A172 (cell line): ENCODE measurements at regions not wholly inside any gene's neighbourhood (a gene's known extent, or its start where the extent isn't known, plus 50 kb on each side); places are given as distances from the start of the nearest gene placed in this dataset.

ENCODE experiments used
- DNase-seq: peaks from one replicate; pipeline ENCODE4 v3.0.0-alpha.2; 2015; ENCODE audit warnings: low spot score

DNA sequence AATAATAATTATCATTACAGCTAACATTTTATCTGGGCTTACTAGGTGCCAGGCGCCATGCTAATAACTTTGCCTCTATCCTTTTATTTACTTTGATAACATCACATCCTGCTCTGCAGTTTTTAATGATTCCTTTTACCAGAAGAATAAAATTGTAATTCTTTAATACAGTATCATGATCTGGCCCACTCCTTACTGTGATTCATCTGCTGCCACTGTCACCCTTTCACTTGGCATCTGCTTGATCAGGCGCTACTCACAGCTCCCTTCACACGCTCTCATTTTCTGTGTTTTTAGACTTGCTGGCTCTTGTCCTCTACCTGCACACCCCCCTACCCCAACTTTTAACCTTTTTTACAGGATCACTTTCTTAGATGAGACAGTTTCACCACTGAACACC, 167.5 kb downstream of the NTMT2 start:
- DNase-seq: no peak

DNA sequence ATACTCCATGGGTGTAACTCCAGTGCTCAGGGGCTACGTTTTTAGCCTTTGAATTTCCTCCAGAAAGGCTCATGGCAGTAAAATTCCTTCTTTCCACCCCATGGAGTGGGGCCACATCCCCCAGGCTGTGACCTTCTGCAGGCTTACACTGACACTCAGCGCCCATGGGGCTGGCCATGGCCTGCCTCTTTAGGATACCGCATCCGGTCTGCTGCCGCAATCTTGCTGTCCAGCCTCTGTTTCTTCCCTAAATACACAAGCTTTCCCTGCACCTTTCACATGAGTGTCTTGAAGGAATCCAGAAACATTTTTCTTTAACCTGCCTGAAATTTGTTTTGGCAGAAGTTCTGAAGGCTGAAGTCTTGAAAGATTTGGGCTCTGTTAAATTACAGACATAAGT, 170.5 kb downstream of the NTMT2 start:
- DNase-seq: no peak

DNA sequence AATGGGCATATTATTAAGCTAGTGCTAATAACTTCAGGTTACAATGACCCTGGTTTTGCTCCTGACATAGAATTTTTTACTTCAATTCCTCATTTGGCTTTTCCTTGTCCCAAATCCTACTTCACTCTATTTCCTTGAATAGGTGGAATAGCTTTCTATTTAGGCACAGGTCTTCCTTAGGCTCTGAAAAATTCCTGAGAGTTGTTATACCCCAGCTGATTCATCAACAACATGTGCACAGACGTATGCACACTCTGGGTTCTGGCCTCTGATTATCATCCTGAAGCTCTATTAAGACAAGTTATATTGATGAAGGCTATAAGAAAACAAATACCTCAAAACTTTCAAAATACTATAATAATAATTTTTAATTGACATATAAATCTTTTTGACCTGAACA, 172.4 kb downstream of the NTMT2 start:
- DNase-seq: no peak

DNA sequence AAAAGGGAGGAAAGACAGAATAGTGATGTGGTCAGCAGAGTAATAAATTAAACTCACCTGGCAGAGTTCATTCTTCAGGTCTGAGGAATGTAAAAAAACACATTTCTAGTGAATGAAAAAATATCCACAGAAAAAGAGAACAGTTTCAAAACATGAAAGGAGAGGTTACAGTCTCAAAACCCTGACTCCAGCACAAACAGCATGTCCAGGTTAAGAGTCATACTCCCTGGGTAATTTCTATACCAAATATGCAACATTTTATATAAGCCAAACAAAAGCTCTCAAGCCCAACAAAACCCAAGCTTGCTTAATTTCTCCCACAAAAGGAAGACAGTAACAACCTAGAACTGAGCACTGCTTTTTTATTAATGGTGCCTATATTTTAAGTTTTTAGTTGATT, 173.0 kb downstream of the NTMT2 start:
- no peak for DNase-seq

DNA sequence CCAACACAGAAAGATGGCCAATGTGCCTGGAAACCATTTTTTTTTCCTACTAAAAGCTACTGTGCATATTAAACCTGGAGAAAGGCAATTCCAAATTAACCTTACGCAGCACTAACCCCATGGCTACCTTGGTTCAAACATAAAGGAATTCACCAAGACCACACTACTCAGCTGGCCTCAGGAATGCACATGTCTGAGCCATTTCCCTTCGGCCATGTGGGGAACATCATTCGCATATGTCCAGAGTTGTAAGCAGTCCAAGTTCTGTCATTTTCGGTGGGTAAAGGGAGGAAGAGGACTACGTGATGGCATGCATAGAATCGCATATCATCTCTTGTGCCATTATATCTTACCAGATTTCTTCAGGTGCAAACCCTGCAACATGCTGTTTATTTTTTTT, 175.4 kb downstream of the NTMT2 start:
- no peak for DNase-seq

DNA sequence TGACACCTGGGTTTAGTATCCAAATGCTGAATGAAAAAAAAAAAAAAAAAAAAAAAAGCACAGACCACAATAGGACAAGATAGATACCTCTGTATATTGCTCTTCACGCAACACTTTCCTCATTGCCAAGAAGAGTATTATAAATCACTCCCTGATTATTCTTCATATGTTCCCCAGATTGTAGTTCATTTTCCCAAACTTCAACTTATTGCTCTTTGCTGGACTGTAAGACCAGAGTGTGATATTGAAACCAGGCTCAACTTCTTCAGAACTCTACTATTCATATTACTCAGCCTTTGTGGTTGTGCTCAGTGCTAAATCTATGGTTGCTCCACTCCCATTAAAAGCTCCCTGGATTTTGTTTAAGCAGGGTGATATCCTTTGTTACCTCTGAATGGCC, 180.4 kb downstream of the NTMT2 start:
- DNase-seq: no peak

DNA sequence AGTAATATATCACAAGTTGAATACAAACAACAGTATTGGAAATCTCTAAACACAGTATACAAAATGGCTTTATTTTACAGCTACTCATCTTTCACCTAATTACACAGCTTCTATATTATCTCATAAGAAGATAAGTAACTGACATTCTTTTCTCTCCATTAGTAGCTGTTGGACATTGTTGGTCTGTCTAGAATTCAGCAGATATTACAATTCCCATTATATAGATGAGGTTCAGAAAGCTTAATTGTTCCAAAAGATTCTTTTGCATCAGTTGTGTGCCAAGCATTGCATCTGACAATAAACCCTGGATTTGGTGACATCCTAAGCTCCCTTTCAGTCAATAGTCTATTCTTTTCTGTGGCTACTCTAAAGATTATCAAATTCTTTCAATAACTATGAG, 187.0 kb downstream of the NTMT2 start:
- no peak for DNase-seq

DNA sequence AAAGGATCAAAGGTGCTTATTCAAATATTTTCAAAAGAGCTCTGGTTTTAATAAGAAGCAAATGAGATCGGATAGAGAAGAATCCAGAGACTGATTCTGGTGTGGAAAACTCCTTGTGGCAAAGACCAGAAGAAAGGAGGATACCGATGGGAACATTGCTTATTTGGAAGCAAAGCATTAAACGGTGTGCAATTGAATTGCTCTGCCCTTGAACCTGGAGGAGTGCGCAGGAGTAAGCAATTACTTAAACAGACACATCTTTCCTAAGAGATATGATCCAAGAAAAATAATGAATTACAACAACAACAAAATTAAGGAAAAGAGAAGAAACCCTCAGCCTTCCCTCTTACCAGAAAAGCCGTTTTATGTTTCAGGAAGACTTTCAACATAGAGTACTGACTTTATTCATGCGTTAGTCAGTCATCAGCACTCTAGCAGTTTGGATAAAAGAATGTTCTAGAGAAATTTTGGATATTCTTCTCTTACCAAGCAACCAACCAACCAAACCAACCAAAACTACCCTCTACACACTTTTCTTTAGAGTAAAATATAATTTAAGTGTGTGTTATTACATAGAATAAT, 191.7 kb downstream of the NTMT2 start:
- DNase-seq: no peak

DNA sequence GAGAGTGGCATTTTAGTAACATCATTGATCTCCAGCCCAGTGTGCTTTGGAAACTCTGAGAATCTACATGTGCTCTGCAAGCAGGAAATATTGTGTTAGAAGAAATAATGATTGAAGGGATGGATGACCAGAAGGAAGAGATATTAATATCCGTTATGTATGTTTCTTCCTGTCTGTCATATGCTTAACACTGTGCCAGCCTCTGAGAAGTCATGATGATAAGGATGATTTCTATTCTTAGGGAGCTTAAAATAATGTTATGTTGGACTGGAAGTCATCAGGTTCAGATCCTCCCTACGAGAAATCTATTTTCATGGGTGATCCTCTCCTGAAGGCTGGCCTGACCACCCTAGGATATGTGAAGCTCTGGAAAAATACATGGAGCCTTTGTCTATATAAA, 192.4 kb upstream of the GORAB start:
- no peak for DNase-seq

DNA sequence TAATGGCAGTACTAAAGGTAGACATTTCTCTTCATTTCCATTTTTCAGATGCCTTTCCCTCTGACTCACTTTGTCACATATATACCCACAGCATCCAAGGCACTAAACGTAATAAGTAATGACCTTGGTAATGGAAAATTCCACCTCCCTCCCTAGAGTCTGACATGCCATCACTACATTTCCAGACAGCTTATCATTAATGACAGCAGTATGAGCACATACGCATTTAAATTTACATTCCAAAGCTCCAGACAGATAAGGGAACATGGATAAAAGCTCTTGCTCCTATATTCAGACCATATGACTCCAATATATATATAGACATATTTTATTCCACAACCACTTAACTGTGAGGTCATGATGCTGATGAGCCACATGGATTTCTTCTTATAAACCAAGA, 191.7 kb upstream of the GORAB start:
- DNase-seq: peak; percentile 25

DNA sequence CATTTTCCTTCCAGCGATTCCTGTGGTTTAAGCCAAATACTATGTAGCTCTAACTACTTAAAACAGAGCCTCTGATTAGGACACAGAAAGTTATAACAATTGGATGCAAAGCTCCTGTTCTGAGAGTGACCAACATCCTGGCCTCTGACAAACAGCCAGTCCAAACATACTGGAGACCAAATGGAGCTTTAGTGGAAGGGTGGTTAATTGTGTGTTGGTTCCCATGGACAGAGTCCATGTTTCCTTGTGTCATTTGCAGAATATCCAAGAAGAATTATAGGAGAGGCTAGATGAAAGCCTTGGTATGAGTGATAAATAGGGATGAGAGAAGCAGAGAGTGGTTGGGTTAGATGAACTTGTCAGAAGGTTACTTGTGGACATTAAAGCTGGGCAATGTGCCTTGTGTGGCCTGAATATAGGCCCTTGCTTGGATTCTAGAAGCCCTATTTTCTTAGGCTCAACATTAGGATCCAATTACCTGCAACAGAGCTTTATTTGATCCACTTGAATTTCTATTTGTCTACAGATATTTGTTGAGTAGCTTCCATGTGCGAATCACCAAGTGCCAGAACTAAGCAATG, 180.5 kb upstream of the GORAB start:
- no peak for DNase-seq

DNA sequence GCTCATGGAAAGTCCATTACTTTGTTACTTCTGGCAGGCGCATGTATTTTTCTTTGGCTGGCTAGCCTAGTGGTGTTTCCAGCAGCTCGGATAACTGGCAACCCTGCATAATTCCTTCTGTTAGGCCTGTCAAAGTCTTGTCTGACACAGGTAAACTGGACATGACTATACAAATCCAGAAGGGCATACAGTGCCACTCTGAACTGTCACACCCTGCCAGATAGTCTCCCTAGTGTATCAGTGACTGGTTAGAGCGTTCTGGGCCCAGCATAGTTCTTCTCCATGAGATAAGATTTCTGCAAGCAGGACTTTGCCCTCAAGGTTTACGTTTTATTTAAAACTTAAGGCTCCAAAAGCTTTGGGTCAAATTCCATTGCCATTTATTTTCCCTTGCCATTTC, 177.7 kb upstream of the GORAB start:
- DNase-seq: no peak

DNA sequence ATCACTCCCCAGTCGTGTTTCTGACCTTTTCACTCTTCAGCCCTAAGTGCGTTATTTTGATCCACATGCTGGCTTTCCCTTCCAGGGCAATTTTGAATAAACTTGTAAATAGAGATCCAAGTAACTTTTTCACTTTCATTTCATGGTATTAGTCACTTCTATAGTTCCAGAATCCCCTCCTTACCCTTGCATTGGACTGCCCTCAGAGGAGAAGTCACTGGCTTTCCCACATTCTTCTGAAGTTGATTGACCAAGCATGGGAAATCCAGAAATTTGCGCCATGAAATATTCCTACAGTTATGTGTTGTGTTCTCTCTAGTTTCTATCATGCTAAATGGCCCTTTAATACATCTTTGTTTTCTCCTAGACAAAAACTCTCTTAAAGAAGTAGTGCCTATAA, 177.3 kb upstream of the GORAB start:
- DNase-seq: no peak

DNA sequence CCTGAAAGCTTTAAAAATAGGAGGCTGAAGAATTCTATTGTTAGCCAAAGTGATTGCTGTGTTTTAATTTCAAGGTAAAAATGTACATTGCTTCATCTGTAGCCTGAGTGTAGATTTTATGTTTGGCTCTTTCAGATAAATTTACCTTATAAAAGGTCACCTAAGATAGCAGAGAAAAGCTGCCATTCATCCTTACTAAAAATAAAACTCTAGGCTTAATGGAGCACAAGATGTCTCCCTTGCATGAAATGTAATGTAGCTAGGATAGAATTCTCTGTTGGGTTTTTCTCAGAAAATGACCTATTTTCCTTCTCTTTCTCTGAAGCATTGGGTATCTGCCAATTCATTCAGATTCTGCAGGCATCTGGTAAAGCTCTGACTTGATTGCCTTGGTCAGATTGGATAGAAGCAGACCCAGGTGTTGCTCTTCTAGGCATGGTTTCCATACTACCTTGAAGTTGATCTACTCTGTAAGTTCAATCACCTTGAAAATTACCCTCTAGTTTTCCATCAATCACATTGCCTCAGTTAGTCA, 176.6 kb upstream of the GORAB start:
- DNase-seq: no peak

DNA sequence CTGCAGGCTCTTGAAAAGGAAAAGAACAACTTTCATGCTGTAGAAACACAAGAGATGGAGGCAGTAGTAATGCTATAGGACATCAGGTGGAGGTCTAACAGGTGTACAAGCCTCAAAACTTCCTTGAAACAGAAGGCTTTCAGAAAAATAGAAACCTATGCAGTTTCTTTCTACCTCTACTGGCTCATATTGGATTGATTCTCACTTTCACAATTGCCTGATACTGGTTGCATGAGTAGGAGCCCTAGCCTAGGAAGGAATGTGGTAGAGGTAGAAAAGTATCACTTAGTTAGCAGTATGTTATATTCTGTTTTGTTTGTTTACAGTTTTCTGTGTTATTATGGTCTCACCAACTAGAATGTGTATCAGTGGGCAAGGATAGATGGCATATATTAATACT, 175.4 kb upstream of the GORAB start:
- no peak for DNase-seq

DNA sequence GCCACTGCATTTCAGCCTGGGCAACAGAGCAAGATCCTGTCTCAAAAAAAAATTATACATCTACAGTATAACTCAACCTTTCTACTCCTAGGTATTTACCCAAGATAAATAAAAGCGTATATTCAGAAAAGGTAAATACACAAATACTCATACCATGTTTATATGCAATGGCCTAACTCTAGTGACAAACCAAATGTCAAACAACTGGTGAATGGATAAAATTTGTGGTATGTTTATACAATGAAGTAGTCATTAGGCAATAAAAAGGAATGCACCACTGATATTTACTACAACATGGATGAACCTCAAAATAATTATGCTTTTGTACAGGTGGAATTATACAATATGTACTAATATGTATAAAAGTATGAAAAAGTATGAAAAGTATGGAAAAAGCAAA, 174.2 kb upstream of the GORAB start:
- no peak for DNase-seq

DNA sequence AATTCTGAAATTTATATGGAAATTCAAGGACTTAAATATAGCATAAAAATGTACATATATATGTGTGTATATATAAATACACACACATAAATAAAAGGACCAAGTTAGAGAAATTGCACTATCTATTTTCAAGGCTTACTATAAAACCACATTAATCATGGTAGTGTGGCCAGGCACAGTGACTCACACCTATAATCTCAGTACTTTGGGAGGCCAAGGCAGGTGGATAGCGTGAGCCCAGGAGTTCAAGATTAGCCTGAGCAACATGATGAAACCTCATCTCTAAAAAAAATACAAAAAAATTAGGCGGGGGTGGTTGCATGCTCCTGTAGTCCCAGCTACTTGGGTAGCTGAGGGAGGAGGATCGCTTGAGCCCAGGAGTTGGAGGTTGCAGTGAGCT, 171.4 kb upstream of the GORAB start:
- peak; percentile 31 for DNase-seq

DNA sequence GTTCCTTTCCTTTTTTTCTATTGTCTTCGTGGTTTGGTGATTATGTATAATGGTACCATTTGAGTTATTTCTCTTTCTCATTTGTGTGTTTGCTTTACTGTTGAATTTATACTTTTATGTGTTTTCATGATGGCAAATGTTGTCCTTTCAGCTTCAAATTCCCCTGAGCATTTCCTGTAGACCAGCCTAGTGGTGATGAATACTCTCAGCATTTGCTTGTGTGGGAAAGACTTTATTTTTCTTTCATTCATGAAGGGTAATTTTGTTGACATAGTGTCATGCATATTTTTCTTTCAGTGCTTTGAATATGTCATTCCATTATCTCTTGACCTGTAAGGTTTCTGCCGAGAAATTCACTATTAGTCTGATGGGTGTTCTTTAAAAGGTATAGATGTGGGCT, 166.6 kb upstream of the GORAB start:
- DNase-seq: no peak

DNA sequence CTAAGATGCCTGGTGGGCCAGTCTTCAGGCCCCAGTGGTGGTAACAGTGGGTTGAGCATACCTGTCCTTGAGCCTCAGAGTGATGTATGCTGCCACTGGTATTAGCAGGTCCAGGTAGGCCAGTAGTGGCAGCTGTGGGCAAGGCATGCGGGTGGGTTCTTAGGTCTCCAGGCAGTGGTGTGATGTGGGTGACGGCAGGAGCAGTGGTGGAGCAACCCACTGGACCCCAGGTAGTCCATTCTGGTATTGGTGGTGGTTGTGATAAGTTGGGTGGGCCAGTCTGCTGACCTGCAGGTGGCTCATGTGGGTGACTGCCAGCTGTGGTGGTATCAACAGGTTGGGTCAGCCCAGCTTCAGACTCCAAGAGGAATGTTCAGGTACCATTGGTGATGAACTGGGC, 165.0 kb upstream of the GORAB start:
- DNase-seq: no peak

DNA sequence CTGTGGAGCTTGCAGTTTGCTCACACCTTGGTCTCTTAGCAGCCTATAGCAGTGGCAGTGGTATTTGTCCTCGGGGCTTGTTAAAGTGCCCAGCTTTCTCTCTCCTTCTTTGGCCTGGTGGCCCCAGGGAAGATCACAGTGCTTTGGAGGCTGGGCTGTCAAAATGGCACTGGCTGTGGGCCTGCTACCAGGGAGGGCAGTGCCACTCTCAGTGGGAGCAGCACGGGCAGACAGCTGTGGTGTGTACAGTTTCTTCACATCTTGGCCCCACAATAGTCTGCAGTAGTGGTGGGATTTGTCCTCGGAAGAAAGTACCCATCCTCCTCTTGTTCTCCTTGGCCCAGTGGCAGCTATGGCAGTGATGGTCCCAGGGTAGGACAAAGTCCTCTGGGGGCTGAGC, 164.4 kb upstream of the GORAB start:
- no peak for DNase-seq

DNA sequence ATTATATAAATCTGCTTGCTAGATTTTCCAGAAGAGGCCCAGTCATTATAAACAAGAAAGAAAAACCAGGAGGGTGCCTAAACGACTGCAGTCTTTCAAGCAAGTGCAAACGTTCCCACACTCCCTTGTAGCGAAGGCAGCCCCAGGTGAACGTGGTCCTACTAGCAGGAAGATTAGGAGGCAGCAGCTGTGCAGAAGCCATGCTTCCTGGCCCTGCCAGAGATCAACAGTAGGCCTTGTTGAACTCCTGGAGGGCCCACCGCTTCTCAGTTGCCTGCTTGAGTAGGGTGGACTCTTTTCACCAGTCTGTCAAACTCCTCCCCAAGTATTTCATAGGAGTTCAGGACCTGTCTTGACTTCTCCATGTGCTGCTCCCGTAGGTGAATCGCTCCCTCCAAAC, 163.0 kb upstream of the GORAB start:
- DNase-seq: no peak

DNA sequence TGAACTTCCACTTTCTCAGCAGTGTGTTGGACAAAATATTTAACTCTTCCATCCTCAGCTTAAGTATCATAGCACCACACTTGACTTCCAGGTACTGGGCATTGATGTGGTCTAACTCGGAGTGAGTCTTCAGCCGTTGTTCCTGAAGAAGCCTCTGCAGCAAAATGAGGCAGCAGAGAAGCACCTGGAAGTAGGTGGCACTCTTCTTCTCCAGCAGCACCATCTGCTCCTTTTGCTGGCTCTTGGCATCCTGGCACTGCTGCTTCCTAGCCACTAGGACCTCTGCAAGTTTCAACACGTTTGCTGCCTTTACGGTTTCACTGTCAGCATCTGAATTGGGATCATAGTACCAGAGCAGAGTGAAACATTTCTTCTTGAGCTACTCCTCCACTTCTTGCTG, 162.5 kb upstream of the GORAB start:
- no peak for DNase-seq

DNA sequence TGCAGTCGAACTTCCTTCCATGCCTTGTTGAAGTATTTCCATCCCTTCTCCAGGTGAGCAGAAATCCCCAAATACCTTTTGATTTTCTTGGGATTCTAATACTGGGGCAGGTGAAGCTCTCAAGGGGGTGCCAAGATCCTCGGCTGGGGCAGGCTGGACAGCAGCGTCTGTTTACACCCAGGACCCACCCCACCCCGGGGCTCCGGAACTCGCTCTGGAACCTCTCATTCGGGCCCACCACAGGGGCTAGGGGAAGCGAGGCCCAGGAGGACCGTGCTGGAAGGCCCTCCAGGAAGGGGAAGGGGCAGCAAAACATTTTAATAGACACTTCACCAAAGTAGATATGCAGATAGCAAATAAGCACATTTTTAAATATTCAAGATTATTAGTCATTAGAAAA, 161.9 kb upstream of the GORAB start:
- DNase-seq: no peak

DNA sequence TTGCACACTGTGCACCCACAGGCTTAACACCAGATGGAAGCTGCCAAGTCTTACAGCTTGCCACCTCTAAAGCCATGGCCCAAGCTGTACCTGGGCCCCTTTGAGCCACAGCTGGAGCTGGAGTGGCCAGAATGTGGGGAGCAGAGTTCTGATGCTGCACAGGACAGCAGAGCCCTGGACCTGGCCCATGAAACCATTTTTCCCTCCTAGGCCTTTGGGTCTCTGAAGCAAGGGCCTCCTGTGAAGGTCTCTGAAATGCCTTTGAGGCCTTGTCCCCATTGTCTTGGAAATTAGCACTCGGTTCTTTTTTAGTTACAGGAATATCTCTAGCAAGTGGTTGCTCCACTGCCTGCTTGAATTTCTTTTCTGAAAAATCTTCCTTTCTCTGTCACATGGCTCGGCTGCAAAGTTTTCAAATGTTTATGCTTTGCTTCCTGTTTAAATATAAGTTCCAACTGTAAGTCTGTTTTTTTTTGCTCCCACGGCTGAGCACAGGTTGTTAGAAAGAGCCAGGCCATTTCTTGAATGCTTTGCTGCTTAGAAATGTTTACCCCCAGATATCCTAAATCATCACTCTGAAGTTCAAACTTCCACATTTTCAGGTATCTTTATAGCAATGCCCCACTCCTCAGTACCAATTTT, 156.8 kb upstream of the GORAB start:
- DNase-seq: no peak
